Testis (tissue), 2 donors: ENCODE measurements at regions not wholly inside any gene's neighbourhood (a gene's known extent, or its start where the extent isn't known, plus 50 kb on each side); places are given as distances from the start of the nearest gene placed in this dataset.

Source experiments
- POLR2A ChIP-seq: fragments of 450-650 bp; IDR thresholded peaks from one replicate; pipeline ENCODE4 v1.6.1; 2017; ENCODE audit warnings: antibody characterized with exemption, mild to moderate bottlenecking, moderate library complexity
- TF ChIP-seq, protein P1 (sequence below), 3 experiments: fragments of 450-650 bp in 2 of 3; fragments of 200-600 bp in 1 of 3; sonication (generic) in 1 of 3; IDR thresholded peaks; one replicate each; pipeline ENCODE4 v1.5.1; 2016 to 2019; ENCODE audit warnings: antibody characterized with exemption in 3 of 3, mild to moderate bottlenecking in 2 of 3, moderate library complexity in 1 of 3

- TF ChIP-seq, protein P1, sequence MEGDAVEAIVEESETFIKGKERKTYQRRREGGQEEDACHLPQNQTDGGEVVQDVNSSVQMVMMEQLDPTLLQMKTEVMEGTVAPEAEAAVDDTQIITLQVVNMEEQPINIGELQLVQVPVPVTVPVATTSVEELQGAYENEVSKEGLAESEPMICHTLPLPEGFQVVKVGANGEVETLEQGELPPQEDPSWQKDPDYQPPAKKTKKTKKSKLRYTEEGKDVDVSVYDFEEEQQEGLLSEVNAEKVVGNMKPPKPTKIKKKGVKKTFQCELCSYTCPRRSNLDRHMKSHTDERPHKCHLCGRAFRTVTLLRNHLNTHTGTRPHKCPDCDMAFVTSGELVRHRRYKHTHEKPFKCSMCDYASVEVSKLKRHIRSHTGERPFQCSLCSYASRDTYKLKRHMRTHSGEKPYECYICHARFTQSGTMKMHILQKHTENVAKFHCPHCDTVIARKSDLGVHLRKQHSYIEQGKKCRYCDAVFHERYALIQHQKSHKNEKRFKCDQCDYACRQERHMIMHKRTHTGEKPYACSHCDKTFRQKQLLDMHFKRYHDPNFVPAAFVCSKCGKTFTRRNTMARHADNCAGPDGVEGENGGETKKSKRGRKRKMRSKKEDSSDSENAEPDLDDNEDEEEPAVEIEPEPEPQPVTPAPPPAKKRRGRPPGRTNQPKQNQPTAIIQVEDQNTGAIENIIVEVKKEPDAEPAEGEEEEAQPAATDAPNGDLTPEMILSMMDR (IDR thresholded peaks at IDR 0.05), result no peak
- TF ChIP-seq POLR2A, result no peak
Observed at GRCh38 chr18:14947482-14948162, 199.7 kb downstream of the ANKRD30B start.
